ENCODE measurements at regions not wholly inside any gene's neighbourhood (a gene's known extent, or its start where the extent isn't known, plus 50 kb on each side); places are given as distances from the start of the nearest gene placed in this dataset.

- no peak for FAIRE-seq
- no peak for ATAC-seq
- H3K36me3 ChIP-seq (ENCODE audit: control insufficient read depth in 2 of 2, insufficient read depth in 2 of 2, low read length in 1 of 2), result no peaks in the 10 kb centered on the region
- H3K27ac ChIP-seq (ENCODE audit: control insufficient read depth, insufficient read depth), result no peak overlapping the region
- BruUV-seq (replicated peaks), result no TSS peak
- ChIA-PET CTCF (no interaction called here), SMC1A (ENCODE audit: uncharacterized antibody, unreplicated experiment) (no interaction called here), POLR2A (no interaction called here), RAD21 (ENCODE audit: unreplicated experiment) (no interaction called here)
- in situ Hi-C loops (cut with MboI), result no loop called here
- no peaks in the 10 kb centered on the region for H4K20me1 ChIP-seq (ENCODE audit: control insufficient read depth, insufficient read depth)
- no peaks in the 10 kb centered on the region for H3K9me3 ChIP-seq (replicated peaks; ENCODE audit: control insufficient read depth, insufficient read depth, low read length)
- no peaks in the 10 kb centered on the region for H3K4me1 ChIP-seq (ENCODE audit: control insufficient read depth, insufficient read depth, low read length)
- H3K9ac ChIP-seq (ENCODE audit: control insufficient read depth, insufficient read depth, low read length), result no peak overlapping the region
- WGBS (ENCODE audit: insufficient coverage, insufficient replicate concordance, low lambda C conversion rate, missing lambda C conversion rate), result 7% methylated on average over 6 of the region's 6 CpGs
- H3K27me3 ChIP-seq (replicated peaks in 1 of 2; ENCODE audit: control insufficient read depth in 2 of 2, insufficient read depth in 2 of 2, low read length in 1 of 2), result no peaks in the 10 kb centered on the region
- intact Hi-C loops (cut with micrococcal nuclease; ENCODE audit: unreplicated experiment), result no loop called here
- no peak for TF ChIP-seq CREM (IDR thresholded peaks at IDR 0.05; ENCODE audit: low read depth)
- no peaks in the 10 kb centered on the region for H3K79me2 ChIP-seq (ENCODE audit: control insufficient read depth, insufficient read depth, low read length)
- no peak overlapping the region for H3K4me2 ChIP-seq (ENCODE audit: control insufficient read depth, insufficient read depth)
- no peak for DNase-seq (ENCODE audit: low read depth, low spot score)
- H3K4me3 ChIP-seq, result no peak overlapping the region
- H2AFZ ChIP-seq (ENCODE audit: control insufficient read depth, low read depth, low read length), result no peak overlapping the region
These were observed 1171.5 kb upstream of the GOT2 start for GRCh38 chr16:59905606-59906005.

DNA sequence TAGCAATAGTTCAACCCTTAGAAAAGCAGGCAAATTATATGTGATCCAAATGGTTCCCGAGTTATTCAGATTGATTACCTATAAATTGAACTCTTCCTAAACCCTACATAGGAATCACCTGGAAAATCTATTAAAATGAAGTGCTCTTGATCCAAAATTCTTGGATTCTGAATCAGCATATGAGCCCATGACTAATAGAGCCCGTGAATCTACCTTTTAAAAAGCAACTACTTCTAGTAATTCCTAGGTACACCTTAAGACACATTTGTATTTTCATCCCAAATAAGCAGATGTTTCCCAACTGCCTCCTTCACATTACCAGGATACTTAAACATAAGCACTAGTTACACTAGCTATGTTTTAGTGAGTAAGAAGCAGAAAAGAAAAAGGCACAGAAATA, 1171.0 kb upstream of the GOT2 start:
- ChIA-PET CTCF (no interaction called here), RAD21 (ENCODE audit: unreplicated experiment) (no interaction called here), POLR2A (no interaction called here), SMC1A (ENCODE audit: uncharacterized antibody, unreplicated experiment) (no interaction called here)
- Histone ChIP-seq H3K4me1 (ENCODE audit: control insufficient read depth, insufficient read depth, low read length) (no peaks in the 10 kb centered on the region), H3K36me3 (ENCODE audit: control insufficient read depth in 2 of 2, insufficient read depth in 2 of 2, low read length in 1 of 2) (no peaks in the 10 kb centered on the region), H3K27me3 (replicated peaks in 1 of 2; ENCODE audit: control insufficient read depth in 2 of 2, insufficient read depth in 2 of 2, low read length in 1 of 2) (no peaks in the 10 kb centered on the region), H3K4me3 (no peak overlapping the region), H3K9me3 (replicated peaks; ENCODE audit: control insufficient read depth, insufficient read depth, low read length) (no peaks in the 10 kb centered on the region), H3K27ac (ENCODE audit: control insufficient read depth, insufficient read depth) (no peak overlapping the region), H4K20me1 (ENCODE audit: control insufficient read depth, insufficient read depth) (no peaks in the 10 kb centered on the region), H3K4me2 (ENCODE audit: control insufficient read depth, insufficient read depth) (no peak overlapping the region), H2AFZ (ENCODE audit: control insufficient read depth, low read depth, low read length) (no peak overlapping the region), H3K79me2 (ENCODE audit: control insufficient read depth, insufficient read depth, low read length) (no peaks in the 10 kb centered on the region), H3K9ac (ENCODE audit: control insufficient read depth, insufficient read depth, low read length) (no peak overlapping the region)
- FAIRE-seq, result no peak
- ATAC-seq, result no peak
- in situ Hi-C loops (cut with MboI), result no loop called here
- intact Hi-C loops (cut with micrococcal nuclease; ENCODE audit: unreplicated experiment), result no loop called here
- DNase-seq (ENCODE audit: low read depth, low spot score), result no peak
- WGBS (ENCODE audit: insufficient coverage, insufficient replicate concordance, low lambda C conversion rate, missing lambda C conversion rate), result 0% methylated on average over 2 of the region's 2 CpGs
- BruUV-seq (replicated peaks), result no TSS peak
- TF ChIP-seq, protein P1, sequence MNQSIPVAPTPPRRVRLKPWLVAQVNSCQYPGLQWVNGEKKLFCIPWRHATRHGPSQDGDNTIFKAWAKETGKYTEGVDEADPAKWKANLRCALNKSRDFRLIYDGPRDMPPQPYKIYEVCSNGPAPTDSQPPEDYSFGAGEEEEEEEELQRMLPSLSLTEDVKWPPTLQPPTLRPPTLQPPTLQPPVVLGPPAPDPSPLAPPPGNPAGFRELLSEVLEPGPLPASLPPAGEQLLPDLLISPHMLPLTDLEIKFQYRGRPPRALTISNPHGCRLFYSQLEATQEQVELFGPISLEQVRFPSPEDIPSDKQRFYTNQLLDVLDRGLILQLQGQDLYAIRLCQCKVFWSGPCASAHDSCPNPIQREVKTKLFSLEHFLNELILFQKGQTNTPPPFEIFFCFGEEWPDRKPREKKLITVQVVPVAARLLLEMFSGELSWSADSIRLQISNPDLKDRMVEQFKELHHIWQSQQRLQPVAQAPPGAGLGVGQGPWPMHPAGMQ (IDR thresholded peaks at IDR 0.05; ENCODE audit: borderline replicate concordance), result no peak
- no peak for TF ChIP-seq BMI1 (IDR thresholded peaks at IDR 0.05; ENCODE audit: borderline replicate concordance)
- no peak for TF ChIP-seq SIX5 (IDR thresholded peaks at IDR 0.05; ENCODE audit: low read depth, low read length, severe bottlenecking)
- no peak for TF ChIP-seq FOXM1 (IDR thresholded peaks at IDR 0.05; ENCODE audit: low read depth, low read length)
- TF ChIP-seq SPI1 (IDR thresholded peaks at IDR 0.05; ENCODE audit: borderline replicate concordance, insufficient read depth, low read depth, low read length), result no peak
- TF ChIP-seq, protein P2, sequence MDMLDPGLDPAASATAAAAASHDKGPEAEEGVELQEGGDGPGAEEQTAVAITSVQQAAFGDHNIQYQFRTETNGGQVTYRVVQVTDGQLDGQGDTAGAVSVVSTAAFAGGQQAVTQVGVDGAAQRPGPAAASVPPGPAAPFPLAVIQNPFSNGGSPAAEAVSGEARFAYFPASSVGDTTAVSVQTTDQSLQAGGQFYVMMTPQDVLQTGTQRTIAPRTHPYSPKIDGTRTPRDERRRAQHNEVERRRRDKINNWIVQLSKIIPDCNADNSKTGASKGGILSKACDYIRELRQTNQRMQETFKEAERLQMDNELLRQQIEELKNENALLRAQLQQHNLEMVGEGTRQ (IDR thresholded peaks at IDR 0.05; ENCODE audit: borderline replicate concordance, low read depth, low read length), result no peak
- TF ChIP-seq ZBTB4 (CRISPR knock-in tag; IDR thresholded peaks at IDR 0.05), result no peak
- no peak for TF ChIP-seq MLLT1 (IDR thresholded peaks at IDR 0.05)
- TF ChIP-seq RFX5 (IDR thresholded peaks at IDR 0.05; ENCODE audit: low read depth, low read length), result no peak
- no peak for TF ChIP-seq RELA (IDR thresholded peaks at IDR 0.05; ENCODE audit: borderline replicate concordance, partially characterized antibody)
- no peak for TF ChIP-seq SIN3A (IDR thresholded peaks at IDR 0.05; ENCODE audit: low read depth, low read length)
